ENCODE measurements at regions not wholly inside any gene's neighbourhood (a gene's known extent, or its start where the extent isn't known, plus 50 kb on each side); places are given as distances from the start of the nearest gene placed in this dataset.
"Not testable (repeated sequence)": the region's sequence is repeated elsewhere in the genome, so short reads cannot be mapped to it uniquely, and the experiment has no call there.

GRCh38 chr16:16625140-16625539 is 246.2 kb downstream of the NPIPA7 start:
- DNase-seq = not testable (repeated sequence)

GRCh38 chr16:16627865-16628264 is 248.9 kb downstream of the NPIPA7 start:
- DNase-seq = not testable (repeated sequence)

DNA sequence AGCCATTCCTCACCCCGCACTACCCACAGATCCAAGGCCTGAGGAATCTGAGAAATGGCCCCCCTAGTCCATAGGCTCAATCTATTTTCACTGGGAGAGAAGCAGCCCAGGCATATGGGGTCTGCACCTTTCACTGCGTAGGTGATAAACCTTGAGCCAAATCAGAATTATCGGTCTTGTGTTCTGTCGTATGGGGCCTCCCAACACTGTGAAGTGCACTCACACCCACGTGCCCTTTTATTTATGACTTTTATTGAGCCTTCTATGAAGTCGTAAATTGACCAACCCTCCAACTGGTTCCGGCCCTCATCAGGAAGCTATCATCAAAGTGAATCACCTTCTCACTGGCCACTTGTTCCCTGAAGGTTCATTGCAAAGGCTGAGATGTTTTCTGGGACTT is 259.3 kb downstream of the NPIPA7 start:
- DNase-seq = not testable (repeated sequence)

- DNase-seq = not testable (repeated sequence)
These were observed 259.8 kb downstream of the NPIPA7 start for GRCh38 chr16:16638714-16639113.

GRCh38 chr16:16643828-16644227 is 264.9 kb downstream of the NPIPA7 start:
- not testable (repeated sequence) for DNase-seq

DNA sequence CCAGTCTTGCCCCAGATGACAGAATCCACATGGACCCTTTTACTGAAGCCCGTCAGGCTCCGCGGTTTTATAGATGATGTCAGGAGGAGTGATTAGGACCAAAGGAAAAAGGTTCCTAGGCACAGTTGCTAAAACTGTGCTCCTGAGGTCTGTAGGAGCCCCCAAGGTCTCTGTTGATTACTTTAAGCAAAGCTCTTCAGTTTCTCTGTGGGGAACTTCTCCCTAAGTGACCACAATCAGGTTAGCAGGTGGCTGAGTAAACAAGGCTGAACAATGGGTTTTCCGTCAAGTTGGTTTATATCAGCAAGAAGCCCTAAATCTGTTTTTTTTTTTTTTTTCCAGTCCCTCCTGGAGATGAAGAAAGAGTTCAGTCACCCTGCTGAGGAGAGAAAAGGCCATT is 269.1 kb downstream of the NPIPA7 start:
- not testable (repeated sequence) for DNase-seq

DNA sequence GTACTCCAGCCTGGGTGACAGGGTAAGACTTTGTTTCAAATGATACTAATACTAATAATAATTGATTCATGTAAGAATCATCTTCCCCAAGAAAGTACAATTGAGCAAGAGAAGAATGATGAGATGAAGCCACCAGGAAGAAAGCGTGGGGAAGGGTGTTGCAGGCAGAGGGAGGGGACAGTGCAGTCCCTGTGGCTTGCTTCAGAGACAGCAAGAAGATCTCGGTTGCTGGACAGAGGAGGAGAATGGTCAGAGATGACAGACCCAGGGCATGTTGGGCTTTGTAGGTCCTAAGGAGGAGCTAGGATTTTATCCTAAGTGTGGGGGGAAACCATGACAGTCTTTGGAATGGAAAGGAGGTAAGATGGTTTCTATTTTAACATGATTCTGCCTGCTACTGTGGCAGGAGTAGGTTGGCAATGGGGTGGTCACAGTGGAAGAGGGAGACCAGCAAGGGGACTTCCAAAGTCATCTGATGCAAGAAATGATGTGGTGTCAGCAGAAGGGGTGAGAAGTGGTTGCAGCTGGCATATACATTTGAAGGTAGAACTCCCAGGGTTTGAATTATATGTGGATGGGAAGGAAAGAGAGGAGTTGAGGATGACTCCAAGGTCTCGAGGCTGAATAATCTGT is 293.4 kb downstream of the NPIPA7 start:
- DNase-seq = not testable (repeated sequence)

- DNase-seq = not testable (repeated sequence)
These were observed 295.9 kb downstream of the NPIPA7 start for GRCh38 chr16:16674820-16675219.

GRCh38 chr16:16721849-16722248 is 342.9 kb downstream of the NPIPA7 start:
- DNase-seq = not testable (repeated sequence)

DNA sequence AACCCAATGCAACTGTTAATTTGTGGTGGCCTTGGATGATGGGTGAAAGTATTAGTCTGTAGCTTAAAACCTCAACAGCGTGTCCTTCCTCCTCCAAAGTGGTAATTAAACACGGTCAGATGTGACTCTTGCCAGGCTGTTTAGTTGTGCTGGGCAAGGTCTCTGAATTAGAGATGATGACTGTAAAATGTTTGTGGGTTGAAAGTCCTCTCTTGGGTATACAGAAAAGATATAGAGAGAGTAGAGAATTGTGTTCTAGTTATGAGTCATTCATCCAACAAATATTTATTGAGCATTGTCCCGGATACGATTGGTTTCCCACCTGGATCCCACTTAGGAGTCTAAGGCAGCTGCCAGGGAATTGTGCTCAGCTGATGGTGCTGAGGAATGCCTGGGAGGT is 343.7 kb downstream of the NPIPA7 start:
- DNase-seq = not testable (repeated sequence)

GRCh38 chr16:16723819-16724519 is 345.0 kb downstream of the NPIPA7 start:
- not testable (repeated sequence) for DNase-seq

GRCh38 chr16:16727048-16727447 is 348.1 kb downstream of the NPIPA7 start:
- not testable (repeated sequence) for DNase-seq

DNA sequence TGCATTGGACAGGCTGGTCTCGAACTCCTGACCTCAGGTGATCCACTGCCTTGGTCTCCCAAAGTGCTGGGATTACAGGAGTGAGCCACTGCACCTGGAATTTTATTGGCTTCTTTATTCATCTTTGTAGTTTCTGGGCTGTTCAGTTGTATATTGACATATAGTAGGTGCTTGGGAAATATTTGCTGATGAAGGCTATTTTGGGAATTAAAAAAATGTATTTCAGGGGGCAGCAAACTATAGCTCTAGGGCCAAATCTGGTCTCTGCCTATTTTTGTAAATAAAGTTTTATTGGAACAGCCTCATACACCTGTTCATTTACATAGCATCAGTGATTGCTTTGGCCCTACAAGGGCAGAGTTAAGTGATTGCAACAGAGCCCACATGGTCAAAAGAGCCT is 363.6 kb downstream of the NPIPA7 start:
- DNase-seq = not testable (repeated sequence)

DNA sequence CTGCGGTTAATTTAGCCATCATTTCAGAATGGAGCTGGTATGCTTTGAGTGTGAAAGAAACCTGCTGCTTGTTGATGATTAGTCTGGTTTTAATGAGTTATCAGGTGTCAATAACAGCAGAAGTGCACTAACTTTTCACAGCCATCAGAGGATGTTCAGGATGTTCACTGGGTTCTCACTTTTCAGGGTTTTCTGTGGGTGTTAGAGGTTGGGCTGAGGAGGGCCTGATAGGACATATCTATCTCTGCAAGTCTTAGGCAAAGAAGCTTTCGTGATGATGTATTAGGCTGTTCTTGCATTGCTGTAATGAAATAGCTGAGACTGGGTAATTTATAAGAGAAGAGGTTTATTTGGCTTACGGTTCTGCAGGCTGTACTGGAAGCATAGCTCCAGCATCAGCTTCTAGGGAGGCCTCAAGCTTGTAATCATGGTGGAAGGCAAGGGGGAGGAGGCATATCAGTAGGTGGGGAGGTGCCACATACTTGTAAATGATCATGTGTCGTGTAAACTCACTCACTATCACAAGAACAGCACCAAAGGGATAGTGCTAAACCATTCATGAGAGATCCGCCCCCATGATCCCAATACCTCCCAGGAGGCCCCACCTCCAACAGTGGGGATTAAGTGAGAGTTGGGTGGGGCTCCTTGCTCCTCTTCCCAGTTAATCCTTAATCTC is 376.2 kb downstream of the NPIPA7 start:
- DNase-seq = not testable (repeated sequence)

DNA sequence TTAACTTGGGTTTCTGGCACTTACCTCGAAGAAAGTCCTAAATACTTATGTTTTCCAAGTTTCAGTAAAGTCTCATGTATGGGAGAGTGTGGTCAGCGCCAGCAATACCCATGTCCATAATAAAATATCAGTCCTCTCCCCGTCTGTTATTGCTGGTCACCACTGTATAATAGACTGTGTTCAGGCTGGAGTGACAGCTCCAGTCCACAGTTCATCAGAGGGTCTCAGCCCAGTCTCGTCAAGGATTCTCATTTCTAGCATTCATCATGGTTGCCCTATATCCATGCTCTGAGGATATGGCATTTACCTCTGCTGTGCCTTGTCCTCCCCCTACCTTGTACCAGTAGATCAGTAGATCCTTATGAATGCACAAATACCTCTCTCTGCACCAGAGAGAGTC is 384.5 kb downstream of the NPIPA7 start:
- DNase-seq = no peak

- not testable (repeated sequence) for DNase-seq
These were observed 391.8 kb downstream of the NPIPA7 start for GRCh38 chr16:16770717-16771116.

DNA sequence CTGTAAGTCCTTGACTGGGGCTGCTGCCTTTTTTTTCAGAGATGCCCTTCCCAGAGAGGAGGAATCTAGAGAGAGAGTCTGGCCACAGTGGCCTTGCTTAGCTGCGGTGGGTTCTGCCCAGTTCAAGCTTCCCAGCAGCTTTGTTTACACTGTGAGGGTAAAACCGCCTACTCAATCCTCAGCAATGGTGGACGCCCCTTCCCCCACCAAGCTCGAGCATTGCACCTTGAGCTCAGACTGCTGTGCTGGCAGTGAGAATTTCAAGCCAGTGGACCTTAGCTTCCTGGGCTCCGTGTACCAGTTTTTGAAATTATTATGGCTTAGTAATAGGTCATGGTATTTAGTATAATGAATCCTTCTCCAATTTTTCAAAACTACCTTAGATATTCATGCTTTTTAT is 395.4 kb downstream of the NPIPA7 start:
- DNase-seq = no peak

GRCh38 chr16:16778332-16778731 is 399.4 kb downstream of the NPIPA7 start:
- DNase-seq = no peak

DNA sequence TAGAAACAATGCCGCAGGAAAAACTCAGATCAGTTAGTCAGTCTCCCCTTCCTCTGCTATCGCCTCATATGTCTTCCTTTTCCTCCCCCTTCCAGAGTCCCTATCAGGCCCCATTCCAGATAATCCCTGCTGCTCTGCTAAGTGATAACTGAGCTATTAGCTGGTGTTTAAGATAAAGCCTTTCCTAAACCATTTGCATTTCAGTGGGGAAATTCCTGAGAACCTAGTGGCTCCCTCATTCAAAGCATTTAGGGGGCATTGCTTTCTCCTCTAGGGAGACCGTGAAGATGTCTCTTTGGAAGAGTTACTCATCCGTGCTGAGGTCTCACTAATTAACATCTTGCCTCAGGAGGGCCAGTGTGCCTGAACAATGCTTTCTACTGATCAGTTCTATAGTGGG is 401.6 kb downstream of the NPIPA7 start:
- DNase-seq = no peak

DNA sequence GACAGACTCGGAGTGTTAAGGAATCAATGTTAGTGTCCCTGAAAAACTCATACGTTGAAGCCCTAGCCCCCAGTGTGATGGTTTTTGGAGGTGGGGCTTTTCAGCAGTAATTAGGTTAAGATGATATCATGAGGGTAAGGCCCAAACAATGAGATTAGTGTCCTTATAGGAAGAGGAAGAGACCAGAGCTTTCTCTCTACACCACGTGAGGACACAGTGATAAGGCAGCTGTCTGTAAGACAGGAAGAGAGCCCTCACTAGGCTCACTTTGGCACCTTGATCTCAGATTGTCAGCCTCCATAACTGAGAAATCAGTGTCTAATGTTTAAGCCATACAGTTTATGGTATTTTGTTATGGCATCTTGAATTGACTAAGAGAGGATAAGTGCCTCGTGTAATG is 403.2 kb downstream of the NPIPA7 start:
- no peak for DNase-seq

DNA sequence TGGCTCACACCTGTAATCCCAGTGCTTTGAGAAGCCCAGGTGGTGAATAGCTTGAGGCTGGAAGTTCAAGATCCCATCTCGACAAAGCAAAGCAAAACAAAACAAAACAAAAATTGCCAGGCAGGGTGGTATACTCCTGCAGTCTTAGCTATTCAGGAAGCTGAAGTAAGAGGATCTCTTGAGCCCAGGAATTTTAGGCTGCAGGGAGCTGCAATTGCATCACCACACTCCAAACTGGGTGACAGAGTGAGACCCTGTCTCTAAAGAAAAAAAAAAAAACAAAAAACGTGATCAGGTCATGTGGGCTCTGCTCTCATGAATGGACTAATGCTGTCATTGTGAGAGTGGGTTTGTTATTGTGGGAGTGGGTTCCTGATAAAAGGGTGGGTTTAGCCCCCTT is 409.1 kb downstream of the NPIPA7 start:
- DNase-seq = no peak

DNA sequence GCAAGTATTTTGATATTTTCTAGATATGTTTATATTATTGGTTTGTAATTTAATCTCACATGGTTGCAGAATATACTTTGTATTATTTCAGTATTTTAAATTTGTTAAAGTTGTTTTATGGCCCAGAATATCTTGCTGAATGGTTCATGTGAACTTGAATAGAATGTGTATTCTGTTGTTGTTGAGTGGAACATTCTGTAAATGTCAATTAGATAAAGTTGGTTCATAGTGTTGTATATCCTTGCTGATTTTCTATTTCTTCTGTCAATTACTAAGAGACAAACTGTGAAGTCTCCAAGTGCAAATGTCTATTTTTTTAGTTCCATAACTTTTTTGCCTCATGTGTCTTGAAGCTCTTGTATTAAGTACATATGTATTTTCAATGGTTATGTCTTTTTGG is 411.7 kb downstream of the NPIPA7 start:
- DNase-seq = no peak

DNA sequence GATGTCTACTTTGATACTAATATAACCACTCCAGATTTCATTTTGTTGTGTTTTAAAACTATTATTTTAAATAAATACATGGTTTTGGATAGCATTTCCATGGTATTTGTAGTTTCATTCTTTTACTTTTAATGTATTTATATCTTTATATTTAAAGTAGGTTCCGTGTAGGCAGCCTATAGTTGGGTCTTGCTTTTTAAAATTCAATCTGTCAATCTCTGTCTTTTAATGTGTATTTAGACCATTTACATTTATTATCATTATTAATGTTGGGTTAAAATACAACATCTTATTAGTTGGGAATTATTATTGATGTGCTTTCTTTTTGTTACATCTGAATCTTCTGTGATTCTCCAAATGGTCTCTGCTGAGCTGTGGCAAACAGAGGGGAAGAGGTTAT is 412.1 kb downstream of the NPIPA7 start:
- no peak for DNase-seq

GRCh38 chr16:16797239-16797638 is 418.3 kb downstream of the NPIPA7 start:
- no peak for DNase-seq
